SIG-M5 (cell line): ENCODE measurements at regions not wholly inside any gene's neighbourhood (a gene's known extent, or its start where the extent isn't known, plus 50 kb on each side); places are given as distances from the start of the nearest gene placed in this dataset.
A peak's percentile ranks its signal among the peaks of the same experiment; 100 is the strongest.
"Not testable (repeated sequence)": the region's sequence is repeated elsewhere in the genome, so short reads cannot be mapped to it uniquely, and the experiment has no call there.

Source experiments
- DNase-seq: peaks from one replicate; lab custom pipeline; 2025; lab: John Stamatoyannopoulos, UW

- no peak for DNase-seq
Measured at GRCh38 chr12:124476011-124476400, 91.4 kb downstream of the NCOR2 start.

DNA sequence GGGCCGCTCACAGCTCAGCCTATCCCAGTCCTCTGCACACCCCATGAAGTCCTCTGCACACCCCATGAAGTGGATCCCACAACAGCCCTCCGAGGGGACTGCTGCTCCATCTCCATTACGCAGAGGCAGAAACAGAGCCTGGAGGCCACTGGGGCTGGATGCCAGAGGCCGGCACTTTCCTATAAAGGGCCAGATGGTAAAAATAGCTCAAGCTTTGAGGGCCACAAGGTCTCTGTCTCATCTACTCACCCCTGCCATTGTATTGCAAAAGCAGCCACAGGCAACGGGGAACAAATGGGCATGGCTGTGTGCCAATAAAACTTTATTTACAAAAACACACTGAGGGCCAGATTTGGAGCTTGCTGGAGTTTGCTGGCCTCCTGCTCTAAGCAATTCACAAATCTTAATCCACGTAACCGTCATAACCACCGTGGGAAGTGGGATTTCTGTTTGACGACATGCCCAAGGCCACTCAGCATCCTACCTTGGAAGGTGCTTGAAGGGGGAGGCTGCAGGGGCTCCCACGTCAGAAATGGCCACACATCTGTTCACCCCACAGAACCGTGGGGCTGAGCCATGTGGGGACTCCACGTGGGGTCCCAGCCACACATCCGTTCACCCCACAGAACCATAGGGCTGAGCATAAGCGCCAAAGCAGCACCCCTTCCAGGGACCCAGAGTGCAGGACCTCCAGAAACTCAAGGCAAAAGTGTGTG lies 92.0 kb downstream of the NCOR2 start:
- DNase-seq: no peak

DNA sequence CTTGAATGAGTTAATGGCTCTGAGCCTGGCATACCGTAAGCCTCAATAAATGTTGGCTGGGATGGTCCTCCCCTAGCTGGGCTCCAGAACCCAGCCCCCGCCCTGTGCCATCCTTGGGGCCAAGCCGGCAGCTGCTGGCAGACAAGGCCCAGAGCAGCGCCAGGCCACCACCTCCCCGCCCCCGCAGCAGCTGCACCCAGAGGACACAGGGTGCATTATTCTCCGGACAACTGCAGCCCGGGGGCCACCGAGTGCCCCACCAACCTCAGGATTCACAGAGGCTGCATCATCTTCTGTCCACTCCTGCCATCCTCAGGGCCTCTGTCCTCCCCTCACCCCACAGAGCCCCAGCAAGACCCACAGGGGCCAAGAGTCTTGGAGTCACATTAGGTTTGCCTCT lies 92.7 kb downstream of the NCOR2 start:
- no peak for DNase-seq

DNA sequence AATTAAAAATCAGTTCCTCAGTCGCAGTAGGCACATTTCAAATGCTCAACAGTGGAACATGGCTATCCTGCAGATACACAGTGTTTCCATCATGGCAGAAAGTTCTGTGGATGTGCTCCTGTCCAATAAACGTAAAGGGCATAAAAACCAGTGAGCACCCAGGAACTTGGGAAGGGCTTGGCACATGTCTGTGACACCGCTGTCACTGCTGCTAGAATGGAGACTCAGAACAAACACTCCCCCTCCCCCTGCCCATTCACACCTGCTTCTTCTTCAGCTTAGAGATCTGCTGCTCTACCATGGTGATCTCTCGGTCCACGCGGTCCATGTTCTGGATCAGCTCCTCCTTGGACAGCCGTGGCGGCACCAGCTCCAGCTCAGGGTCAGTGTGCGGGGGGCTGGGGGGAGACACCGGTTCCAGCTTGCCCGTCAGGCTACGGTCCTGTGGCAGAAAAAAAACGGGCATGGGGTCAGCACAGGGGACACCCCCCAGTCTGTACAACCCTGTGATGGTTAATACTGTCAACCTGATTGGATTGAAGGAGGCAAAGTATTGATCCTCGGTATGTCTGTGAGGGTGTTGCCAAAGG lies 94.6 kb downstream of the NCOR2 start:
- DNase-seq: no peak

GRCh38 chr12:124471828-124472227 lies 95.6 kb downstream of the NCOR2 start:
- DNase-seq: no peak

DNA sequence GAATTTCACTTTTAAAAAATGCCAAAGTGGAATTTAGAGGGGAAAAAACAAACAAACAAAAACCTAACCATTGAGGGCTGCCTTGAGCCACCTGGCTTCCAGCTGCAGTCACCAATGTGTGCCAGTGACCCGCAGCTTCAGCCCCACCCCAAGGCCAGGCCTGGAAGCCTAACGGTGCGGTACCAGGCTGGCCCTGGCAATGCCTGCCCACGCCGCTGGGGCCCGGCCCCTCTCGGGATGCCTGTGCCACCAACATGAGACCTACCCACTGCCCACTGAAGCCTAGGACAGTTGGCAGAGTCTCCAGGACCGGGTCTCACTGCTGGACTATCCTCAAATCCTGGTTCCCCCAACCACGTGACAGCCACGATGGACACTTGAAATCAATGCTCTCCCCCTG lies 96.6 kb downstream of the NCOR2 start:
- DNase-seq: no peak

DNA sequence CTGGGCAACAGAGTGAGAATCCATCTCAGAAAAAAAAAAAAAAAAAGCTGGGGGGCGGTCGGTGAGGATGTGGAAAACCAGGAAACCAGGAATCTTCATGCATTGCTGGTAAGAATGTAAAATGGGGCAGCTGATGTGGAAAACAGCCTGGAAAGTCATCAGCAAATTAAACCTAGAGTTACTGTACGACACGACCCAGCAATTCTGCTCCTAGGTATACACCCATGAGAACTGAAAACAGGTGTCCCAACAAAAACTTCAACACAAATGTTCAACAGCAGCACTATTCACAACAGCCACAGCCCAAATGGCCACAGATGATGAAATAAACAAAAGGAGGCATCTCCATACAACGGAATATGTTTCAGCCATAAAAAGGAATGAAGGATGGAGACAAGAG lies 97.3 kb downstream of the NCOR2 start:
- no peak for DNase-seq

DNA sequence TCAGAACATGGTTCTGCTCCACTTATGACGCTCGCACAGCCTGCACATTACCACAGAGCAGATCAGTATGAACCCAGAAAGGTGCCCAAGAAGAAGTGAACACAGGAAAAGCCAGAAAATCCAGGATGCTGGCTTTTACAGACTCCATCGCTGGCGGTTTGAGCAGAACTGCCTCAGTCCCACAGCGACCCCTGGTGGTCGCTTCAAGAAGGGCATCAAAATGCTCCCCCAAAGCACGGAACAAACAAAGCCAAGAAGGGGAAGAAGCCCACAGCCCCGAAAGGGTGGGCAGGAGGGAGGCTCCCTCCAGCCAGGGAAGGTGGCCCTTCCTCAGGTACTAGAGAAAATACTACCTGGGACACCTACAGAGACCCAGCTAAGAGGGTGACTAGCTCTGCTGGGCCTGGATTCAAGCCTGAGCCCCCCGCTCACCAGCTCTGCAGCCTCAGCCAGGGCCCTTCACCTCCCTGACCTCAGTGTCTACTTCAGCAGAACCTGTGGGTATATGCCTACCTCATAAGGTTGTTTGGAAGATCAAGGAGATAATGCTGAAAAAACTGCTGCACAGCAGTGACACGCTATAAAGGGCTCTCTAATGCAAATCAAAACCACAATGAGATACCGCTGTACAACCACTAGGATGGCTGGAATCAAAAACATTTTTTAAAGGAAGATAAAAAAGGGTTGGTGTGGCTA lies 98.1 kb downstream of the NCOR2 start:
- no peak for DNase-seq

DNA sequence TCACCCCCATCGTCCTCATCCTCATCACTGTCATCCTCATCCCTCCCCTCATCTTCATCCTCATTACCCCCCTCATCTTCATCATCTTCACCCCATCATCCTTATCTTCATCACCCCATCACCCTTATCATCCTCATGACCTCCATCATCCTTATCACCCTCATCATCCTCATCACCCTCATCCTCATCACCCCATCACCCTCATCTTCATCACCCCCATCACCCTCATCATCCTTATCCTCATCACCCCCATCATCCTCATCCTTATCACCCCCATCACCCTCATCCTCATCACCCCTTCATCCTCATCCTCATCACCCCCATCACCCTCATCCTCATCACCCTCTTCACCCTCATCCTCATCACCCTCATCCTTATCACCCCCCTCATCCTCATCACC lies 99.9 kb downstream of the NCOR2 start:
- DNase-seq: not testable (repeated sequence)

- peak; percentile 62 for DNase-seq
Measured at GRCh38 chr12:124466216-124467128, 100.9 kb downstream of the NCOR2 start.

GRCh38 chr12:124465473-124465872 lies 101.9 kb downstream of the NCOR2 start:
- no peak for DNase-seq

DNA sequence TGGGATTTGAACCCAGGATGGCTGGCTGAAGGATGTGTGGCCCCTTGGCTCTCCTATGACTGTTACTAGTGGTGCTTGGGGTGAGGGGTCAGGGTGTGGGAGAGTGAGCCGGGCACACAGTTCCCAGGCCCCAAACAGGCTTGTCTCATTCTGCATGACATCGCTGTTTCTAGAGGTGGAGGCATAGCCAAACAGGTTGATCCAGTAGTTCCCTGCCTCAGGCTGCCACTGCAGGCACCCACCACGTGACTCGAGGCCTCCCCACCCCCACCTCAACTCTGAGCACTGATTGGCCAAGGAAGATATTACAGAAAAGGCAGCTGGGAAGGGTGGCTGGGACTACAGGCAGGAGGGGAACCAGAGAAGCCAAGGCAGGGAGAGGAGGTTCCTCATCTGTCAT lies 102.6 kb downstream of the NCOR2 start:
- no peak for DNase-seq

- no peak for DNase-seq
Measured at GRCh38 chr12:124464062-124464461, 103.3 kb downstream of the NCOR2 start.

DNA sequence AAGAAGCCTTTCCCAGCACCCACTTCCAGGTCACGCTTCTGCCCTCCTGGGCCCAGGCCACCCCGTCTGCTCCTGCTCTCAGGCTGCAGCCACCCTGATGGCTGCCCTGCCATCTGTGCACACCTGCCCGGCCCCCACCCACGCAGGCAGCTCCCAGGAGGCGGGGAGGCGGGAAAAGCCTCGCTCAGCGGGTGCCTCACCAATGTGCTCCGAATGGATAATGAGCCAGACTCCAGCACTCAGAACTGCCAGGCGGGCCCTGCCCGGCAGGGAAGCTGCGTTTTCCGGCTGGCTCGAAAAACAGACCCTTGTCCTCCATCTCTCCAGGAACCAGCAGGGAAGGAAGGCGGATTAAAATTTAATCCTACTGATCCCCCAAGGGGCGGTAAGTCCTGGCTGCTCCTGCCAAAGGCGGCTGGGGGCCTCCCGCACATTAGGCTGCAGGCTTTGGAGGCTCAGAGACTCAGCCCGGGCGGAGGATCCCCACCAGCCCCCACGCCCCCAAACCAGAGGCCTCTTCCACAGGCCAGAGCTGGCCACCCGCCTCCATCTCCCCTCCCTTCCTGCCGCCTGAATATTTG lies 104.0 kb downstream of the NCOR2 start:
- no peak for DNase-seq

DNA sequence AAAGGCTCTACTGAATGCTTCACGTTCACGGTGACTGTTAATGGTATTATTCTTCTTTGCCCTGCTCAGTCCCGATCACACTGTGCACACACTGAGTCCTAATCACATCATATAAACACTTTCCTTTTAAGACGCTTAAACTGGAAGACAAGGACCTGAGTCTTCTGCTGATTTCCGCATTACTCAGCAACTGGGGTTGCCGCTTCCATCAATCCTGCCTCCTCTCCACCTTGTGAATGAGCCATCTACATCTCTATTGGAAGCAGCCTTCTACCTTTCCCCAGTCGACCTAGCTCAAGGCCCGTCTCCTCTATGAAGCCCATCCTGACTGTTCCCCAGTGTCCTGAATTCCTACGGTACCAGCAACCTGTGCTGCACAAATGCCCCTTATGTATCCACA lies 104.7 kb downstream of the NCOR2 start:
- DNase-seq: no peak

- no peak for DNase-seq
Measured at GRCh38 chr12:124461851-124462623, 105.4 kb downstream of the NCOR2 start.

- DNase-seq: no peak
Measured at GRCh38 chr12:124461241-124461673, 106.2 kb downstream of the NCOR2 start.

DNA sequence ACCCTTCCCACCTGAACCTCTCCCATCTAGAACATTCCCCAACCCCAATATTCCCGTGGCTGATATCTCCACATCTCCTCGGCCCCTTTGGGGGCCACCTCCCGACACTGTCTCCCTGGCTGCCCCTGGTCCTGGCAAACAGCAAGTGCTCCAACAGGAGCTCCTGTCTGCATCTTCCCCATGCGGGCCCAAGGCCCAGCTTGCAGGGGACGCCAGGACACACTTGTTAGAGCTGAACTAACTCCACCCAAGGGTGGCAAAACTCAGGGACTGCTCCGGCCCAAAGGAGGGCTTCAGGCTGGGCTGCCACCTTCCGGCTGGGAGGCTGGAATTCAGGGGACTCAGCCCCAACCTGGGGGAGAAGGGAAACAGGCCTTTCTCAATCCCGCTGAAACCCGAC lies 106.6 kb downstream of the NCOR2 start:
- DNase-seq: no peak

- DNase-seq: no peak
Measured at GRCh38 chr12:124459852-124460645, 107.4 kb downstream of the NCOR2 start.
